ENCODE measurements at regions not wholly inside any gene's neighbourhood (a gene's known extent, or its start where the extent isn't known, plus 50 kb on each side); places are given as distances from the start of the nearest gene placed in this dataset.

DNA sequence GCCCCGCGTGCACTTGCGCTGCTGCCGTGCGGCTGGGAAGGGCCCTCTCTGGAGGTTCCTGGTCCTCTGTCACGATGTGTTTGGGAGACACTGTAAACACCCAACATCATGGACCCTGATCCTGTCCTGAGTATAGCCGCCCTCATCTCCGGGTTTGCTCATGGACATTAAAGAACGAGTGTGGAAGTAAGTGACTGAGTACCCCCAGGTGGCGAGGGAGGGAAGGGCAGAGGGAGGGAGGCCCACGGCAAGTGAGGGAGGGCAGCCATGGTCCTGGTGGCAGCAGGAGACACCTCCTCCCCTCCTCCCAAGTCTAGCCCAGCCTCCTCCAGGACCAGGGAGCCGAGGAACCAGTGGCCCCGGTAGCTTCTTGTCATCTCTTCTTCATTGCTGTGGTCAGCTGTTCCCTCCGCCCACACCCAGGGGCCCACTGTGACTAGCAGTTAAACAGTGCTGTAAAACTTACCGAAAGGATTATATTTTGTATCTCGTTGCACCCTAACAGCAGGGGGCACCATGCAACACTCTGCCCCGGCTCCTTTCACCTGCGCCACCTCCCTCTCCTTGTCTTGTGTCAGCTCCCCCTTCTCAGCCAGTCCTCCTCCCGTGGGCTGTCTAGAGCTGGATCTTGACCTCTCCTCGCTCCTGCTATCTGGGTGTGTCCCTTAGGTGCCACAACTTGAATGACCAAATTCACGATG is 566.5 kb upstream of the B3GAT1 start:
- TF ChIP-seq, protein P1, sequence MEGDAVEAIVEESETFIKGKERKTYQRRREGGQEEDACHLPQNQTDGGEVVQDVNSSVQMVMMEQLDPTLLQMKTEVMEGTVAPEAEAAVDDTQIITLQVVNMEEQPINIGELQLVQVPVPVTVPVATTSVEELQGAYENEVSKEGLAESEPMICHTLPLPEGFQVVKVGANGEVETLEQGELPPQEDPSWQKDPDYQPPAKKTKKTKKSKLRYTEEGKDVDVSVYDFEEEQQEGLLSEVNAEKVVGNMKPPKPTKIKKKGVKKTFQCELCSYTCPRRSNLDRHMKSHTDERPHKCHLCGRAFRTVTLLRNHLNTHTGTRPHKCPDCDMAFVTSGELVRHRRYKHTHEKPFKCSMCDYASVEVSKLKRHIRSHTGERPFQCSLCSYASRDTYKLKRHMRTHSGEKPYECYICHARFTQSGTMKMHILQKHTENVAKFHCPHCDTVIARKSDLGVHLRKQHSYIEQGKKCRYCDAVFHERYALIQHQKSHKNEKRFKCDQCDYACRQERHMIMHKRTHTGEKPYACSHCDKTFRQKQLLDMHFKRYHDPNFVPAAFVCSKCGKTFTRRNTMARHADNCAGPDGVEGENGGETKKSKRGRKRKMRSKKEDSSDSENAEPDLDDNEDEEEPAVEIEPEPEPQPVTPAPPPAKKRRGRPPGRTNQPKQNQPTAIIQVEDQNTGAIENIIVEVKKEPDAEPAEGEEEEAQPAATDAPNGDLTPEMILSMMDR (IDR thresholded peaks at IDR 0.05), result no peak
- TF ChIP-seq POLR2A (IDR thresholded peaks at IDR 0.05), result no peak
- no peak for TF ChIP-seq EP300 (IDR thresholded peaks at IDR 0.05; ENCODE audit: low read depth)
- TF ChIP-seq POLR2AphosphoS5 (IDR thresholded peaks at IDR 0.05), result no peak
